ENCODE measurements at regions not wholly inside any gene's neighbourhood (a gene's known extent, or its start where the extent isn't known, plus 50 kb on each side); places are given as distances from the start of the nearest gene placed in this dataset.
"Not testable (repeated sequence)": the region's sequence is repeated elsewhere in the genome, so short reads cannot be mapped to it uniquely, and the experiment has no call there.

GRCh38 chr13:59047546-59047945 is 1116.2 kb downstream of the DIAPH3 start:
- Mint-ChIP-seq H3K36me3 (no peaks in the 10 kb centered on the region), H3K27me3 (no peaks in the 10 kb centered on the region), H3K4me3 (no peak overlapping the region), H3K9me3 (peaks cover 0 to 10% (median 0%) of the 10 kb centered on the region in 7 donors), H3K4me1 (peaks cover 0 to 4% (median 0%) of the 10 kb centered on the region in 4 donors), H3K27ac (no peak overlapping the region)
- H3K4me1 ChIP-seq (ENCODE audit: control insufficient read depth, insufficient read depth, low read length, poor library complexity, severe bottlenecking) = no peaks in the 10 kb centered on the region
- H3K36me3 ChIP-seq (ENCODE audit: control insufficient read depth, insufficient read depth, low read length) = no peaks in the 10 kb centered on the region
- no peak overlapping the region for H3K27ac ChIP-seq (ENCODE audit: insufficient read depth, low read length, poor library complexity, severe bottlenecking)
- H3K4me3 ChIP-seq (ENCODE audit: low read depth, low read length) = no peak overlapping the region
- H3K27me3 ChIP-seq (ENCODE audit: control insufficient read depth, insufficient read depth, low read length) = no peaks in the 10 kb centered on the region
- no peak for ATAC-seq (ENCODE audit: low read depth in 2 of 2)
- no peaks in the 10 kb centered on the region for H3K9me3 ChIP-seq (ENCODE audit: control insufficient read depth in 2 of 2, low read length in 2 of 2)
- DNase-seq = no peak

GRCh38 chr13:59061621-59062020 is 1102.1 kb downstream of the DIAPH3 start:
- Mint-ChIP-seq H3K4me1 (no peaks in the 10 kb centered on the region), H3K27ac (no peak overlapping the region), H3K4me3 (no peak overlapping the region), H3K27me3 (no peaks in the 10 kb centered on the region), H3K36me3 (no peaks in the 10 kb centered on the region), H3K9me3 (peaks cover 0 to 4% (median 0%) of the 10 kb centered on the region in 7 donors)
- no peaks in the 10 kb centered on the region for H3K36me3 ChIP-seq (ENCODE audit: control insufficient read depth, insufficient read depth, low read length)
- no peaks in the 10 kb centered on the region for H3K27me3 ChIP-seq (ENCODE audit: control insufficient read depth, insufficient read depth, low read length)
- H3K4me1 ChIP-seq (ENCODE audit: control insufficient read depth, insufficient read depth, low read length, poor library complexity, severe bottlenecking) = no peaks in the 10 kb centered on the region
- H3K27ac ChIP-seq (ENCODE audit: insufficient read depth, low read length, poor library complexity, severe bottlenecking) = no peak overlapping the region
- DNase-seq (no peak), ATAC-seq (ENCODE audit: low read depth in 2 of 2) (no peak)
- no peak overlapping the region for H3K4me3 ChIP-seq (ENCODE audit: low read depth, low read length)
- no peaks in the 10 kb centered on the region for H3K9me3 ChIP-seq (ENCODE audit: control insufficient read depth in 2 of 2, low read length in 2 of 2)

- Histone ChIP-seq H3K4me3 (ENCODE audit: low read depth, low read length) (no peak overlapping the region), H3K27ac (ENCODE audit: insufficient read depth, low read length, poor library complexity, severe bottlenecking) (no peak overlapping the region), H3K4me1 (ENCODE audit: control insufficient read depth, insufficient read depth, low read length, poor library complexity, severe bottlenecking) (no peaks in the 10 kb centered on the region), H3K27me3 (ENCODE audit: control insufficient read depth, insufficient read depth, low read length) (no peaks in the 10 kb centered on the region), H3K9me3 (ENCODE audit: control insufficient read depth in 2 of 2, low read length in 2 of 2) (no peaks in the 10 kb centered on the region), H3K36me3 (ENCODE audit: control insufficient read depth, insufficient read depth, low read length) (no peaks in the 10 kb centered on the region)
- peaks cover 0 to 3% (median 0%) of the 10 kb centered on the region in 7 donors for H3K9me3 Mint-ChIP-seq
- ATAC-seq (ENCODE audit: low read depth in 2 of 2) = no peak
- no peak overlapping the region for H3K27ac Mint-ChIP-seq
- H3K4me1 Mint-ChIP-seq = no peaks in the 10 kb centered on the region
- no peak for DNase-seq
- no peaks in the 10 kb centered on the region for H3K36me3 Mint-ChIP-seq
- no peak overlapping the region for H3K4me3 Mint-ChIP-seq
- H3K27me3 Mint-ChIP-seq = no peaks in the 10 kb centered on the region
Observed at GRCh38 chr13:59064042-59064441, 1099.7 kb downstream of the DIAPH3 start.

GRCh38 chr13:59076386-59076785 is 1087.3 kb downstream of the DIAPH3 start:
- not testable (repeated sequence) for H3K27me3 Mint-ChIP-seq; H3K9me3 ChIP-seq (ENCODE audit: control insufficient read depth in 2 of 2, low read length in 2 of 2); H3K27me3 ChIP-seq (ENCODE audit: control insufficient read depth, insufficient read depth, low read length); DNase-seq; ATAC-seq (ENCODE audit: low read depth in 2 of 2); H3K4me1 ChIP-seq (ENCODE audit: control insufficient read depth, insufficient read depth, low read length, poor library complexity, severe bottlenecking); H3K4me3 Mint-ChIP-seq; H3K27ac ChIP-seq (ENCODE audit: insufficient read depth, low read length, poor library complexity, severe bottlenecking); H3K27ac Mint-ChIP-seq; H3K36me3 ChIP-seq (ENCODE audit: control insufficient read depth, insufficient read depth, low read length); H3K4me3 ChIP-seq (ENCODE audit: low read depth, low read length); H3K4me1 Mint-ChIP-seq; H3K36me3 Mint-ChIP-seq
- H3K9me3 Mint-ChIP-seq = peaks cover 6 to 28% (median 13%) of the 10 kb centered on the region in 7 donors

GRCh38 chr13:59086147-59086546 is 1077.6 kb downstream of the DIAPH3 start:
- Histone ChIP-seq H3K27ac (ENCODE audit: insufficient read depth, low read length, poor library complexity, severe bottlenecking) (no peak overlapping the region), H3K36me3 (ENCODE audit: control insufficient read depth, insufficient read depth, low read length) (no peaks in the 10 kb centered on the region), H3K4me3 (ENCODE audit: low read depth, low read length) (no peak overlapping the region), H3K4me1 (ENCODE audit: control insufficient read depth, insufficient read depth, low read length, poor library complexity, severe bottlenecking) (no peaks in the 10 kb centered on the region), H3K27me3 (ENCODE audit: control insufficient read depth, insufficient read depth, low read length) (no peaks in the 10 kb centered on the region), H3K9me3 (ENCODE audit: control insufficient read depth in 2 of 2, low read length in 2 of 2) (no peaks in the 10 kb centered on the region)
- ATAC-seq (ENCODE audit: low read depth in 2 of 2) (no peak), DNase-seq (no peak)
- no peak overlapping the region for H3K4me3 Mint-ChIP-seq
- no peak overlapping the region for H3K27ac Mint-ChIP-seq
- peaks cover 0 to 10% (median 2%) of the 10 kb centered on the region in 7 donors for H3K9me3 Mint-ChIP-seq
- no peaks in the 10 kb centered on the region for H3K36me3 Mint-ChIP-seq
- no peaks in the 10 kb centered on the region for H3K27me3 Mint-ChIP-seq
- H3K4me1 Mint-ChIP-seq = no peaks in the 10 kb centered on the region

GRCh38 chr13:59088716-59089115 is 1075.0 kb downstream of the DIAPH3 start:
- Histone ChIP-seq H3K4me3 (ENCODE audit: low read depth, low read length) (no peak overlapping the region), H3K27me3 (ENCODE audit: control insufficient read depth, insufficient read depth, low read length) (no peaks in the 10 kb centered on the region), H3K4me1 (ENCODE audit: control insufficient read depth, insufficient read depth, low read length, poor library complexity, severe bottlenecking) (no peaks in the 10 kb centered on the region), H3K36me3 (ENCODE audit: control insufficient read depth, insufficient read depth, low read length) (no peaks in the 10 kb centered on the region), H3K9me3 (ENCODE audit: control insufficient read depth in 2 of 2, low read length in 2 of 2) (no peaks in the 10 kb centered on the region), H3K27ac (ENCODE audit: insufficient read depth, low read length, poor library complexity, severe bottlenecking) (no peak overlapping the region)
- Mint-ChIP-seq H3K36me3 (no peaks in the 10 kb centered on the region), H3K4me3 (no peak overlapping the region), H3K9me3 (peaks cover 0 to 4% (median 0%) of the 10 kb centered on the region in 7 donors), H3K27me3 (no peaks in the 10 kb centered on the region), H3K27ac (no peak overlapping the region), H3K4me1 (no peaks in the 10 kb centered on the region)
- ATAC-seq (ENCODE audit: low read depth in 2 of 2) (no peak), DNase-seq (no peak)

GRCh38 chr13:59094181-59094580 is 1069.5 kb downstream of the DIAPH3 start:
- no peak overlapping the region for H3K4me3 ChIP-seq (ENCODE audit: low read depth, low read length)
- no peaks in the 10 kb centered on the region for H3K27me3 Mint-ChIP-seq
- no peak overlapping the region for H3K27ac ChIP-seq (ENCODE audit: insufficient read depth, low read length, poor library complexity, severe bottlenecking)
- H3K9me3 Mint-ChIP-seq = peaks cover 0 to 4% (median 2%) of the 10 kb centered on the region in 7 donors
- no peaks in the 10 kb centered on the region for H3K9me3 ChIP-seq (ENCODE audit: control insufficient read depth in 2 of 2, low read length in 2 of 2)
- no peak overlapping the region for H3K27ac Mint-ChIP-seq
- H3K4me1 Mint-ChIP-seq = no peaks in the 10 kb centered on the region
- H3K36me3 Mint-ChIP-seq = no peaks in the 10 kb centered on the region
- no peaks in the 10 kb centered on the region for H3K4me1 ChIP-seq (ENCODE audit: control insufficient read depth, insufficient read depth, low read length, poor library complexity, severe bottlenecking)
- DNase-seq = no peak
- no peak overlapping the region for H3K4me3 Mint-ChIP-seq
- no peaks in the 10 kb centered on the region for H3K36me3 ChIP-seq (ENCODE audit: control insufficient read depth, insufficient read depth, low read length)
- ATAC-seq (ENCODE audit: low read depth in 2 of 2) = no peak
- no peaks in the 10 kb centered on the region for H3K27me3 ChIP-seq (ENCODE audit: control insufficient read depth, insufficient read depth, low read length)

GRCh38 chr13:59099182-59099974 is 1064.3 kb downstream of the DIAPH3 start:
- no peak overlapping the region for H3K27ac Mint-ChIP-seq
- ATAC-seq (ENCODE audit: low read depth in 2 of 2) = no peak

More at GRCh38 chr13:59099182-59099974, 1064.3 kb downstream of the DIAPH3 start:
- no peaks in the 10 kb centered on the region for H3K36me3 ChIP-seq (ENCODE audit: control insufficient read depth, insufficient read depth, low read length)
- Mint-ChIP-seq H3K9me3 (peaks cover 0 to 10% (median 2%) of the 10 kb centered on the region in 7 donors), H3K4me3 (no peak overlapping the region), H3K36me3 (no peaks in the 10 kb centered on the region), H3K27me3 (no peaks in the 10 kb centered on the region), H3K4me1 (no peaks in the 10 kb centered on the region)
- H3K27ac ChIP-seq (ENCODE audit: insufficient read depth, low read length, poor library complexity, severe bottlenecking) = no peak overlapping the region
- H3K9me3 ChIP-seq (ENCODE audit: control insufficient read depth in 2 of 2, low read length in 2 of 2) = no peaks in the 10 kb centered on the region
- no peak for DNase-seq
- no peaks in the 10 kb centered on the region for H3K4me1 ChIP-seq (ENCODE audit: control insufficient read depth, insufficient read depth, low read length, poor library complexity, severe bottlenecking)
- no peak overlapping the region for H3K4me3 ChIP-seq (ENCODE audit: low read depth, low read length)
- no peaks in the 10 kb centered on the region for H3K27me3 ChIP-seq (ENCODE audit: control insufficient read depth, insufficient read depth, low read length)
